ENCODE measurements at regions not wholly inside any gene's neighbourhood (a gene's known extent, or its start where the extent isn't known, plus 50 kb on each side); places are given as distances from the start of the nearest gene placed in this dataset.

- H2AFZ ChIP-seq (ENCODE audit: low read length): no peak overlapping the region
- no peaks in the 10 kb centered on the region for H3K27me3 ChIP-seq (ENCODE audit: control insufficient read depth, insufficient read depth, low read length)
- H3K9ac ChIP-seq (ENCODE audit: insufficient read depth, low read length): no peak overlapping the region
- H3K27ac ChIP-seq (ENCODE audit: insufficient read depth, low read length): no peak overlapping the region
- H3K9me3 ChIP-seq (ENCODE audit: control insufficient read depth, insufficient read depth, low read depth, low read length): no peaks in the 10 kb centered on the region
- no peaks in the 10 kb centered on the region for H3K4me1 ChIP-seq (ENCODE audit: control insufficient read depth, extremely low read depth, insufficient read depth, low read length)
- H3K4me3 ChIP-seq (replicated peaks in 1 of 4; ENCODE audit: control extremely low read depth in 1 of 4, insufficient read depth in 1 of 4, low read depth in 3 of 4, low read length in 4 of 4): no peak overlapping the region
- H3K4me2 ChIP-seq (ENCODE audit: extremely low read depth, insufficient read depth, low read length): no peak overlapping the region
- no peaks in the 10 kb centered on the region for H3K36me3 ChIP-seq (ENCODE audit: control insufficient read depth, insufficient read depth, low read length)
- no peak for DNase-seq (ENCODE audit: low read depth in 2 of 2)
- TF ChIP-seq, protein P1, sequence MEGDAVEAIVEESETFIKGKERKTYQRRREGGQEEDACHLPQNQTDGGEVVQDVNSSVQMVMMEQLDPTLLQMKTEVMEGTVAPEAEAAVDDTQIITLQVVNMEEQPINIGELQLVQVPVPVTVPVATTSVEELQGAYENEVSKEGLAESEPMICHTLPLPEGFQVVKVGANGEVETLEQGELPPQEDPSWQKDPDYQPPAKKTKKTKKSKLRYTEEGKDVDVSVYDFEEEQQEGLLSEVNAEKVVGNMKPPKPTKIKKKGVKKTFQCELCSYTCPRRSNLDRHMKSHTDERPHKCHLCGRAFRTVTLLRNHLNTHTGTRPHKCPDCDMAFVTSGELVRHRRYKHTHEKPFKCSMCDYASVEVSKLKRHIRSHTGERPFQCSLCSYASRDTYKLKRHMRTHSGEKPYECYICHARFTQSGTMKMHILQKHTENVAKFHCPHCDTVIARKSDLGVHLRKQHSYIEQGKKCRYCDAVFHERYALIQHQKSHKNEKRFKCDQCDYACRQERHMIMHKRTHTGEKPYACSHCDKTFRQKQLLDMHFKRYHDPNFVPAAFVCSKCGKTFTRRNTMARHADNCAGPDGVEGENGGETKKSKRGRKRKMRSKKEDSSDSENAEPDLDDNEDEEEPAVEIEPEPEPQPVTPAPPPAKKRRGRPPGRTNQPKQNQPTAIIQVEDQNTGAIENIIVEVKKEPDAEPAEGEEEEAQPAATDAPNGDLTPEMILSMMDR (conservative IDR thresholded peaks at IDR 0.05 in 1 of 2, IDR thresholded peaks at IDR 0.05 in 1 of 2; ENCODE audit: low read depth in 1 of 2, low read length in 2 of 2): no peak
- no peak for TF ChIP-seq EZH2 (IDR thresholded peaks at IDR 0.05; ENCODE audit: low read length, missing control alignments)
- H3K79me2 ChIP-seq (ENCODE audit: control insufficient read depth, insufficient read depth, low read length): no peaks in the 10 kb centered on the region
- no peaks in the 10 kb centered on the region for H4K20me1 ChIP-seq (ENCODE audit: control insufficient read depth, extremely low read depth, insufficient read depth, low read length)
Measured at GRCh38 chr11:115050756-115051155, 372.4 kb downstream of the NXPE2 start.

- no peak overlapping the region for H3K9ac ChIP-seq (ENCODE audit: insufficient read depth, low read length)
- H2AFZ ChIP-seq (ENCODE audit: low read length): no peak overlapping the region
- no peaks in the 10 kb centered on the region for H4K20me1 ChIP-seq (ENCODE audit: control insufficient read depth, extremely low read depth, insufficient read depth, low read length)
- DNase-seq (ENCODE audit: low read depth in 2 of 2): no peak
- no peak overlapping the region for H3K4me2 ChIP-seq (ENCODE audit: extremely low read depth, insufficient read depth, low read length)
- no peaks in the 10 kb centered on the region for H3K36me3 ChIP-seq (ENCODE audit: control insufficient read depth, insufficient read depth, low read length)
- no peak overlapping the region for H3K27ac ChIP-seq (ENCODE audit: insufficient read depth, low read length)
- no peak overlapping the region for H3K4me3 ChIP-seq (replicated peaks in 1 of 4; ENCODE audit: control extremely low read depth in 1 of 4, insufficient read depth in 1 of 4, low read depth in 3 of 4, low read length in 4 of 4)
- TF ChIP-seq, protein P1 (conservative IDR thresholded peaks at IDR 0.05 in 1 of 2, IDR thresholded peaks at IDR 0.05 in 1 of 2; ENCODE audit: low read depth in 1 of 2, low read length in 2 of 2): no peak
- TF ChIP-seq EZH2 (IDR thresholded peaks at IDR 0.05; ENCODE audit: low read length, missing control alignments): no peak
- no peaks in the 10 kb centered on the region for H3K79me2 ChIP-seq (ENCODE audit: control insufficient read depth, insufficient read depth, low read length)
- no peaks in the 10 kb centered on the region for H3K27me3 ChIP-seq (ENCODE audit: control insufficient read depth, insufficient read depth, low read length)
- no peaks in the 10 kb centered on the region for H3K9me3 ChIP-seq (ENCODE audit: control insufficient read depth, insufficient read depth, low read depth, low read length)
- no peaks in the 10 kb centered on the region for H3K4me1 ChIP-seq (ENCODE audit: control insufficient read depth, extremely low read depth, insufficient read depth, low read length)
Measured at GRCh38 chr11:115051938-115052590, 373.7 kb downstream of the NXPE2 start.

DNA sequence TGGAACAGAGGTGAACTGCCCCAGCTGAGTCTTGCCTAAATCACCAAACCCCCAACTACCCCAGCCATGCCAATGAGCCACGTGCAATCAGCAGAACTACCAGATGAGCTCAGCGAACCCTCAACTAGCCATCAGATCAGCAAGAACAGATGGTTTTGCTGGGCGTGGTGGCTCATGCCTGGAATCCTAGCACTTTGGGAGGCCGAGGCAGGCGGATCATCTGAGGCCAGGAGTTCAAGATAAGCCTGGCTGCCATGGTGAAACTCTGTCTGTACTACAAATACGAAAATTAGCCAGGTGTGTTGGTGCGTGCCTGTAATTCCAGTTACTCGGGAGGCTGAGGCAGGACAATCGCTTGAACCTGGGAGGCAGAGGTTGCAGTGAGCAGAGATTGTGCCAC is 374.3 kb downstream of the NXPE2 start:
- Histone ChIP-seq H3K4me2 (ENCODE audit: extremely low read depth, insufficient read depth, low read length) (no peak overlapping the region), H4K20me1 (ENCODE audit: control insufficient read depth, extremely low read depth, insufficient read depth, low read length) (no peaks in the 10 kb centered on the region), H3K4me1 (ENCODE audit: control insufficient read depth, extremely low read depth, insufficient read depth, low read length) (no peaks in the 10 kb centered on the region), H3K9ac (ENCODE audit: insufficient read depth, low read length) (no peak overlapping the region), H3K9me3 (ENCODE audit: control insufficient read depth, insufficient read depth, low read depth, low read length) (no peaks in the 10 kb centered on the region), H3K79me2 (ENCODE audit: control insufficient read depth, insufficient read depth, low read length) (no peaks in the 10 kb centered on the region), H3K4me3 (replicated peaks in 1 of 4; ENCODE audit: control extremely low read depth in 1 of 4, insufficient read depth in 1 of 4, low read depth in 3 of 4, low read length in 4 of 4) (no peak overlapping the region), H3K27ac (ENCODE audit: insufficient read depth, low read length) (no peak overlapping the region), H3K36me3 (ENCODE audit: control insufficient read depth, insufficient read depth, low read length) (no peaks in the 10 kb centered on the region), H2AFZ (ENCODE audit: low read length) (no peak overlapping the region), H3K27me3 (ENCODE audit: control insufficient read depth, insufficient read depth, low read length) (no peaks in the 10 kb centered on the region)
- no peak for DNase-seq (ENCODE audit: low read depth in 2 of 2)
- TF ChIP-seq, protein P1 (conservative IDR thresholded peaks at IDR 0.05 in 1 of 2, IDR thresholded peaks at IDR 0.05 in 1 of 2; ENCODE audit: low read depth in 1 of 2, low read length in 2 of 2): no peak
- TF ChIP-seq EZH2 (IDR thresholded peaks at IDR 0.05; ENCODE audit: low read length, missing control alignments): no peak
